ENCODE measurements at regions not wholly inside any gene's neighbourhood (a gene's known extent, or its start where the extent isn't known, plus 50 kb on each side); places are given as distances from the start of the nearest gene placed in this dataset. TPM values are rescaled to one million over a fixed set of nuclear protein-coding genes. Genes with fewer than 3 reads are reported as not detected.
"Not testable (repeated sequence)": the region's sequence is repeated elsewhere in the genome, so short reads cannot be mapped to it uniquely, and the experiment has no call there.

DNA sequence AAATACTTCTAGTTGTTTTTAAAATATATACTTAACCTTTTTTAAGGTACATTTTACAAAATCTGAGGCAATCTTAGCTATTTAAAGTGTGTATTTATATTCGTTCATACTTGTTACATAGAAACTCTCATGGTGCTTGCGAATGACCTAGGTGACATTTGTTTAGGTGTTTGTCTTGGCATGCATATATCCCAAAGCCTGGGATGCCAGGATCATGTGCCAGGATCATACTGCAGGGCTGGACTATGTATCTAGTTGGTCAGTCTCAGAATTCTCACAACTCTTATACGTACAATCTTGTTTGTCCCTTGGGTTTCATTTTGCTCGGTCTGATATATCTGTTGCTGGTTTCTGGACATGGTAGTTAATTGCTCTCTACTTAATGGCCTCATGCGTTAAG, 109.9 kb upstream of the WIPF3 start:
- not testable (repeated sequence) for DNase-seq (ENCODE audit: low read depth in 2 of 3, low spot score in 2 of 3)

DNA sequence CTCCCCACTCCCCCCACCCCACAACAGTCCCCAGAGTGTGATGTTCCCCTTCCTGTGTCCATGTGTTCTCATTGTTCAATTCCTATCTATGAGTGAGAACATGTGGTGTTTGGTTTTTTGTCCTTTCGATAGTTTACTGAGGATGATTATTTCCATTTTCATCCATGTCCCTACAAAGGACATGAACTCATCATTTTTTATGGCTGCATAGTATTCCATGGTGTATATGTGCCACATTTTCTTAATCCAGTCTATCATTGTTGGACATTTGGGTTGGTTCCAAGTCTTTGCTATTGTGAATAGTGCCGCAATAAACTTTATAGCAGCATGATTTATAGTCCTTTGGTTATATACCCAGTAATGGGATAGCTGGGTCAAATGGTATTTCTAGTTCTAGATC, 106.6 kb upstream of the WIPF3 start:
- DNase-seq (ENCODE audit: low read depth in 2 of 3, low spot score in 2 of 3): not testable (repeated sequence)

DNA sequence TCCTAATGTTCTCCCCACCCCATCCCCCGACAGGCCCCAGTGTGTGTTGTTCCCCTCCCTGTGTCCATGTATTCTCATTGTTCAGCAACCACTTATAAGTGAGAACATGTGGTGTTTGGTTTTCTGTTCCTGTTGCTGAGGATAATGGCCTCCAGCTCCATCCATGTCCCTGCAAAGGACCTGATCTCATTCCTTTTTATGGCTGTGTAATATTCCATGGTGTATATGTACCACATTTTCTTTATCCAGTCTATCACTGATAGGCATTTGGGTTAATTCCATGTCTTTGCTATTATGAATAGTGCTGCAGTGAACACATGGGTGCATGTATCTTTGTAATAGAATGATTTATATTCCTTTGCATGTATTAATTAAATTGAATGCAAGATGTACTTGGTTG, 104.8 kb upstream of the WIPF3 start:
- not testable (repeated sequence) for DNase-seq (ENCODE audit: low read depth in 2 of 3, low spot score in 2 of 3)

DNA sequence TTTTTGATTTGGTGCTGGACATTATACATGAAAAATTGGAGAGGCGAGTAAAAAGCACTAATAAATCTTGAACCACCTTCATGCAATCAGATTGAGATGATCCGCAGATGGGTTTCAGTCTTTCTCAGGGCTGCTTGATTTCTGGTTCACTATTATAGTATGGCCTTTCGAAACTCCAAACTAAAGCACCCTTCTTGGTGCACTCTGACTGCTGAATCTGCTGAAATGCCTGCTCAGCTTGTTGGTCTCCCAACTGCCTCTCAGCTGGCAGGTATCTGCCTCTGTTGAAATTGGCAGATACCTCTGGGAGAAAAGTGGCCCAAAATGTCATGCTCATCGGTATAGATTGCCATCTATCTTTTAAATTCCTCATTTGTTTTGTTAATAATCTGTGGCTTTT, 102.5 kb upstream of the WIPF3 start:
- not testable (repeated sequence) for DNase-seq (ENCODE audit: low read depth in 2 of 3, low spot score in 2 of 3)

DNA sequence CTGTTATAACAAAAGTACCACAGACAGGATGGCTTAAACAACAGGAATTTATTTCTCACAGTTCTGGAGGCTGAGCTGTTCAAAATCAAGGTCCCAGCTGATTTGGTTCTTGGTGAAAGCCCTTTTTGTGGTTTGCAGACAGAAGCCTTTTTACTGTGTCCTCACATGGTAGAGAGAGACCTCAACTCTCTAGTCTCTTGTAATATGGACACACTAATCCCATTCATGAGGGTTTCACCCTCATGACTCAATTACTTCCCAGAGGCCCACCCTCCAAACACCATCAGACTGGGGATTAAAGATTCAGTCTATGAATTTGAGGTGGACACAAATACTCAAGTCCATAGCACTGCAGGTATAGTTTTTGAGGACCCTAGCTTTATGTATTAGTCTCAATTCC, 97.3 kb upstream of the WIPF3 start:
- not testable (repeated sequence) for DNase-seq (ENCODE audit: low read depth in 2 of 3, low spot score in 2 of 3)

DNA sequence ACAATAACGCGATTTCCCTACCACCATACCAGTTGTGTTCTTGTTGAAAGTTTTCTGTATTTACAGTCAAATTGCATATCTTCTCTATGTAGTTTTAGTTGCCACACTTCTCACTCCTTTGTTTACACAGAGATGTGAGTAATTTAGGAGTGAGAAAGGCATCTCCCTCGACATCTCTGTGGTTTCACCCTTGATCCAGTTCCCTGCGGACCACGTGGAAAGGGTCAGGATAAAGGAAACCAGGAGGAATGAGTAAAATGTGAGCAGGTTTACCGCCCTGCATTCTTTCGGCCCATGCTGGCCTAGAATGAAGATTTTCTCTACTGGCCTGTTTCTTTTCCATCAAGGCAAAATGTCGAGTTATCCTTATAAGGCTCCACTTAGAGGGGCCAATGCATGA, 83.2 kb upstream of the WIPF3 start:
- not testable (repeated sequence) for DNase-seq (ENCODE audit: low read depth in 2 of 3, low spot score in 2 of 3)

DNA sequence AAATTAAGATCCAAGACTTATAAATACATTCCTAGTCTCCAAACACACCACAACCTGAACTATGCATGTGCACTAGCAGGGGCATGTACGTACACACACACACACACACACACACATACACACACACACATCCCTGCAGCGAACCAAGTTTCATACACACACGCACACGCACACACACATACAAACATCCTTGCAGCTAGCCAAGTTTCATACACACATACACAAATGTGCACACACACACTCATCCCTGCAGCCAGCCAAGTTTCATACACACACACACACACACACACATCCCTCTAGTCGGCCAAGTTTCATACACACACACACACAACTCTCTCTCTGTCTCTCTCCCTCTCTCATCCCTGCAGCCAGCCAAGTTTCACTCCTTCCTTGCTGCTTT, 82.7 kb upstream of the WIPF3 start:
- DNase-seq (ENCODE audit: low read depth in 2 of 3, low spot score in 2 of 3): no peak

DNA sequence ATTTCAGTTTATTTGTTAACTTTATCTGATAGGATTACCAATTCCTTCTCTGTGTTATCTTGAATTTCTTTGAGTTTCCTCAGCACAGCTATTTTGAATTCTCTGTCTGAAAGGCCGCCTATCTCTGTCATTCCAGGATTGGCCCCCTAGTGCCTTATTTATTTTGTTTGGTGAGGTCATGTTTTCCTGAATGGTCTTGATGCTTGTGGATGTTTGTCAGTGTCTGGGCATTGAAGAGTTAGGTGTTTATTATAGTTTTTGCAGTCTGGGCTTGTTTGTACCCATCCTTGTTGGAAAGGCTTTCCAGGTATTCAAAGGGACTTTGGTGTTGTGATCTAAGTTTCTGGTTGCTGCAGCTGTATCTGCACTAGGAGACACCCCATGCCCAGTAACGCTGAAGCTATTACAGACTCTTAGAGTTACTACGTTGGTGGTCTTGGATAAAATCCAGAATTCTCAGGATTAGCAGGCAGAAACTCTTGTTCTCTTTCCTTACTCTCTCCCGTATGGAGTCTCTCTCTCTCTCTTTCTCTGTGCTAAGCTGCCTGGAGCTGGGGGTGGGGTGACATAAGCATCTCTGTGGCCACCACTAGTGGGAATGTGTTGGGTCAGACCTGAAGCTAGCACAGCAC, 76.7 kb upstream of the WIPF3 start:
- DNase-seq (ENCODE audit: low read depth in 2 of 3, low spot score in 2 of 3): not testable (repeated sequence)

DNA sequence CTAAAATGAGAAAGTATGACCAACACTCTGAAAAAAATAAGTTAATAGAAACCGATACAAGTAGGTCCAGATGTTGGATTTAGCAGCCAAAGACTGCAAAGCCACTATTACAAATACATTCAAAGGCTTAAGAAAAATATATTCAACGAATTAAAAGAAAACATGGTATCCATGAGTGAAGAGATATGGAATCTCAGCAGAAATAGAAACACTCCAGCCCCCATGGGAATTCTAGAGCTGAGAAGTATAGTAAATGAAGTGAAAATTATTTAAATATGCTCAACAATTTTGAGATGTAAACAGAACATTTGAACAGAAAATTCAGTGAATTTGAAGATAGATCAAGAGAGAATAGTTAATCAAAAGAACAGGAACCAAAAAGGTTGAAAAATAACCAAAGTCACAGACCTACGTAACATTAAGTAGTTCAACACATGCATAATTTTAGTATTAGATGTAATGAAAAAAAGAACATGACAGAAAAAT, 72.0 kb upstream of the WIPF3 start:
- no peak for DNase-seq (ENCODE audit: low read depth in 2 of 3, low spot score in 2 of 3)

DNA sequence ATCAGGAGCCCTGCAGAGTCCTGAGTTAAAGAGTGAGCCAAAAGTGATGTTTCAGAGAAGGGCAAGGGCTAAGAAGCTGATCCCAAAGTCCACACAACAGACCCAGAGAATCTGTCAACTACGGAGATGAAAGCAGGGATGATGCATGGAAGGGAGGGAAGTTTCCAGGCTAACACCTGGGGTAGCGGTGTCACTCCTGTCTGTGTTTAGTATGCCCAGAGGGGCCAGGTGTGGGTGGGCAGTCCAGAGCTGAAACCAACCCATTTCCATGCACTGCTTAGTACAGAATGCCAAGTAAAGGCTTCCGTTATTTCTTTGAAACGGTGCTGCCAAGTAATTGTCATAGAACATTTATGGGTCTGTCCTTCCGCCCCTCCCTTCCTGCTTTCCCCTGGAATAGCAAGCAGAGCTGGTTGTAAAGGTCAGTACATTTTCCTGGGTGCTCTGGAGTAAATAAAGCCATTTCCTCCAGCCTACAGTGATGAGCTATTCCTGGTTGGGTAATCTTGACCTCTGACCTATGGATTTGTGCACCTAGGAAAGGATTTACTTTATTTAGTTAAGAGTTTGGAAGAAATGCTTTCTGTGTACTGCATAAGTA, 58.6 kb upstream of the WIPF3 start:
- DNase-seq (ENCODE audit: low read depth in 2 of 3, low spot score in 2 of 3): not testable (repeated sequence)

DNA sequence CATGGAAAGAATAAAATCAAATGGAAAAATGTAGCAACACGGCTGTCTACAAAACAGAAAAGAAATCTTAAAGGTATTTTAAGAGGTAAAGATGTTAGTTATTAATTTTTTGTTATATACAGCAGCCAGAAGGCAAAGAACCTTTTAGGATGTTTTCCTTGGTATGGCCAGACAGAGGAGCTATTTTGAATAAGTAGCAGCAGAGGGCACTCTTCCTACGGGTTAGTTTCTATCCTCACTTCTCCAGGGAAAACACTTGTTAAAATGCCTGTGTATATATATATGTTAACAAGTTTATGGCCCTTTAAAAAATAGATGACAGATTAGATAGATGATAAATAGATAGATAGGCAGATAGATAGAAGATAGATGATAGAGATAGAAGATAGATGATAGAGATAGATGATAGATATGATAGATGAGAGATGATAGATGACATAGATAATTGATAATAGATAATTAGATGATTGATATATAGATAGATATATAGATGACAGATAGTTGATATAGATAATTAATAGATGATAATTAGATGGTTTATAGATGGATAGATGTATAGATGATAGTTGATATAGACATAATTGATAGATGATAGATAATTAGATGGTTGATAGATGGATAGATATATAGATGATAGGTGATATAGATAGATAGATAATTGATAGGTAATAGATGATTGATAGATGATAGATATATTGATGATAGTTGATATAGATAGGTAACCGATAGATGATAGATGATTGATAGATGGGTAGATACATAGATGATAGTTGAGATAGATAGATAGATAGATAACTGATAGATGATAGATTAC, 57.8 kb upstream of the WIPF3 start:
- peak in 1 of 3 donors; percentile 67 for DNase-seq (ENCODE audit: low read depth in 2 of 3, low spot score in 2 of 3)

DNA sequence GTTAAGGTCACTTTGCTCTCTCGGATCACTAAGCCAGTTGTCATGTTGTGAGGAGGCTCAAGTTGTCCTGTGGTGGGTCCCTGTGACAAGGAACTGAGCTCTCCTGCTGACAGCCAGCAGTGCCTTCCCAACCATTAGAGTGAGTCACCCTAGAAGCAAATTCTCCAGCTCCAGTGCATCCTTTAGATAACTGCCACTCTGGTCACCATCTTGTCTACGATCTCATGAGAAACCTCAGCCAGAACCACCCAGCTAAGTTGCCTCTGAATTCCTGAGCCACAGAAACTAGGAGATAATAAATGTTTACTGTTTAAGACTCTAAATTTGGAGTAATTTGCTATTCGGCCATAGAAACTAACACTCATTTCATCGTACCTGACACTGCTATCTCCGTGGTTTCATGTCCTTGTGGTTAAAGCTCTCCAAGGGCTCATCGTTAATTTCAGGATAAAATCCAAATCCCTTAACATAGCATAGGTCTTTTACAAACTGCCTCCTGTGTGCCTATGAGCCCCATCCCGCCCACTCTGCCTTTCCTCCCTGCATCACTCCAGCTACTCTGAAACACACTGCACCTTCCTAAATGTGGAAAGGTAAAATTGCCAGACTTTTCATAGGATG, 56.5 kb upstream of the WIPF3 start:
- peak in 1 of 3 donors; percentile 1 for DNase-seq (ENCODE audit: low read depth in 2 of 3, low spot score in 2 of 3)

DNA sequence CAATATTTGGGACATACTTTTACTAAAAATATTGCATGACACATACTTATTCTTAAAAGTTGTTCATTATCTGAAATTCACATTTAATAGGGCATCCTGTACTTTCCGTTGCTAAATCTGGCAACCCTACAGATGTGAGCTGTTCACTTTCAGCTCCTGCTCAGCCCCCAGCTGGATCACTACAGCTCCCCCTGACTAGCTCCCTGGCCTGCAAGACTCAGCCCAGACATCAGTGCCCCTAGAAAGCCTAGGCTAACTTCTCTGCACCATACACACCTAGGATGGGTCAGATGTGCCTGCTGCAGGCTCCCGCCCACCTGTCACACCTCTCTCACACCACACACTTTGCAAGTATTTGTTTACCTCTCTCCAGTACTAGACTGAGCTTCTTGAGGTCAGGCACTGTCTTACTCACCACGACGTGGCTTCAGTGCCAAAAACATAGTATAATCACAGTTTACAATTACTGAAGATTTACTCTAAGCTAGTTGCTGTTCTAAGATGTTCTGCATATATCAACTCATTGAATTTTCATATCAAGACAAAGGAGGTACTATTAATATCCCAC, 55.9 kb upstream of the WIPF3 start:
- DNase-seq (ENCODE audit: low read depth in 2 of 3, low spot score in 2 of 3): not testable (repeated sequence)

DNA sequence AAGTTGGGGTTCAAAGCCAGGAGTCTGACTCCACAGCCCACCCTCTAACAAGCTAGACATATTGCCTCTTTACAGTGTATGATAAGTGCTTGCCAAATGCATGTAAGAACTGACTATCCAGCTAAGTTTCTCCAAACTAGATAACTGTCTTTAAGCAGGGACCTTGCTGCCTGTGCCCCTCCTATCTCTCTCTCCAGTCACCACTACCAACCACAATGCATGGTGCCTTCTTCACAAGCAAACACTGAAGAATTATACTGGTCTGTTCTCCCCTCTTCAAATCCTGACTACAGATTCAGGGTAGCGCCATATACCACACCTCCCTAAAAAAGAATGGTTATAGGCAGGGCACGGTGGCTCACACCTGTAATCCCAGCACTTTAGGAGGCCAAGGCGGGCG, 55.3 kb upstream of the WIPF3 start:
- DNase-seq (ENCODE audit: low read depth in 2 of 3, low spot score in 2 of 3): not testable (repeated sequence)

DNA sequence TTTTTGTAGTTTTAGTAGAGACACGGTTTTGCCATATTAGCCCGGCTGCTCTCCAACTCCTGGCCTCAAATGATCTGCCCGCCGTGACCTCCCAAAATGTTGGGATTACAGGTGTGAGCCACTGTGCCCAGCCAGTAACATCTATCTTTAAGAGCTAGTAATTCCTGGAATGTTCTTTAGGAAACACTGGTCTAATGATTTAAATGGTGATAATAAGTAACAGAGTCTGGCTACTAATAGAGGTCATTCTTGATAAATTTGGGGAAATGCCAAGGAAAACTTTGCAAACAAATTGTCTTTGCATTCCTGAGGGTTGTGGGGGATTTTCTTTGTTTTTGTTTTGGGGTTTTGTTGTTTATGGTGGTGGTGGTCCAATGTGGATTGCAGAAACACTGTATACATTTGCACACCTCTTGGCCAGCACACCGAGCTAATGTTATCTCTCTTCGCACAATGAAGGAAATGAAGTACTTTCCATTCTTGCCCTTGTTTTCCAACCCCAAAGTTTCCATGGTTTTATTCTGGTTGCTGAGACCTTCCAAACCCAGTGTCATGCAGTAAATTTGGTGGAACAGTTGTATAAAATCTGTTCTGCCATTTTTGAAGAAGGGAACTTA, 51.3 kb upstream of the WIPF3 start:
- DNase-seq (ENCODE audit: low read depth in 2 of 3, low spot score in 2 of 3): no peak

Small RNA genes lying in the stretch of these regions (small RNA-seq; reads per million reads assigned to genes)
- gene MIR550A3: not detected
- gene TMSB4XP3: not detected
